H1 (cell line): ENCODE measurements at regions not wholly inside any gene's neighbourhood (a gene's known extent, or its start where the extent isn't known, plus 50 kb on each side); places are given as distances from the start of the nearest gene placed in this dataset.

Source experiments
- CTCF ChIA-PET: fragments of 300-600 bp; sonication (Branson Sonifier 250); formaldehyde crosslinking; loops from one replicate; lab custom pipeline; 2021; ENCODE audit not compliant: partially characterized antibody; lab: Charles Lee
- POLR2A ChIA-PET: fragments of 300-600 bp; sonication (Branson Sonifier 250); formaldehyde crosslinking; loops from one replicate; lab custom pipeline; 2021; ENCODE audit warnings: inconsistent platforms; ENCODE audit not compliant: partially characterized antibody; lab: Charles Lee
- DNase-seq, 2 experiments: peaks; one replicate each; pipeline versions ENCODE4 v3.0.0 to v3.0.0-alpha.2; 2010 to 2022; ENCODE audit warnings: low spot score in 2 of 2, low read depth in 1 of 2, mixed read lengths in 1 of 2
- FAIRE-seq: peaks from 2 replicates; lab custom pipeline; 2011; peaks lifted over from hg19 to GRCh38; lab: Jason Lieb, UNC
- H2AFZ ChIP-seq: 2 replicates; pipeline ENCODE4 v1.8.1; 2012; ENCODE audit warnings: low read length, inconsistent platforms
- H2AK5ac ChIP-seq: 2 replicates; pipeline ENCODE4 v1.6.1; 2013; ENCODE audit warnings: low read depth, low read length
- H2BK120ac ChIP-seq: replicated peaks from 2 replicates; pipeline ENCODE3; 2013; ENCODE audit warnings: low read depth, low read length, inconsistent platforms
- H2BK12ac ChIP-seq: 2 replicates; pipeline ENCODE4 v1.6.1; 2013; ENCODE audit warnings: low read depth, low read length
- H2BK15ac ChIP-seq: 2 replicates; pipeline ENCODE4 v1.6.1; 2013; ENCODE audit warnings: low read length
- H2BK20ac ChIP-seq: 2 replicates; pipeline ENCODE4 v1.6.1; 2013; ENCODE audit warnings: low read length
- H2BK5ac ChIP-seq: 2 replicates; pipeline ENCODE4 v1.6.1; 2013; ENCODE audit warnings: low read depth, low read length
- H3K14ac ChIP-seq: 2 replicates; pipeline ENCODE4 v1.6.1; 2013; ENCODE audit warnings: inconsistent platforms; ENCODE audit not compliant: insufficient read length
- H3K18ac ChIP-seq: 2 replicates; pipeline ENCODE4 v1.6.1; 2013; ENCODE audit warnings: low read length; ENCODE audit errors: extremely low read depth
- H3K23ac ChIP-seq: 2 replicates; pipeline ENCODE4 v1.6.1; 2013; ENCODE audit warnings: inconsistent platforms; ENCODE audit not compliant: insufficient read length
- H3K23me2 ChIP-seq: 2 replicates; pipeline ENCODE4 v1.6.1; 2013; ENCODE audit warnings: low read depth, low read length
- H3K27ac ChIP-seq: 2 replicates; pipeline ENCODE4 v1.6.1; 2011; ENCODE audit warnings: low read depth, low read length, inconsistent platforms
- H3K27me3 ChIP-seq, 4 experiments: replicated peaks in 1 of 4; 1 replicate in 1 of 4; 2 replicates in 3 of 4; pipeline versions ENCODE4 v1.6.1 to v1.8.1; 2011 to 2013; ENCODE audit warnings: low read length in 3 of 4, mild to moderate bottlenecking in 3 of 4, inconsistent platforms in 2 of 4, mixed read lengths in 2 of 4, moderate library complexity in 1 of 4; ENCODE audit not compliant: control insufficient read depth in 3 of 4, insufficient read depth in 3 of 4; ENCODE audit errors: extremely low read depth in 1 of 4
- H3K36me3 ChIP-seq, 4 experiments: 2 replicates each; pipeline versions ENCODE4 v1.6.1 to v1.8.1; 2011 to 2013; ENCODE audit warnings: mild to moderate bottlenecking in 4 of 4, low read length in 3 of 4, moderate library complexity in 2 of 4, control low read depth in 1 of 4, inconsistent platforms in 1 of 4; ENCODE audit not compliant: insufficient read depth in 4 of 4, control insufficient read depth in 2 of 4
- H3K4ac ChIP-seq: replicated peaks from 2 replicates; pipeline ENCODE3; 2013; ENCODE audit warnings: low read length, low read depth, mixed read lengths, inconsistent platforms; ENCODE audit not compliant: insufficient read length
- H3K4me1 ChIP-seq, 4 experiments: replicated peaks in 1 of 4; 1 replicate in 1 of 4; 2 replicates in 3 of 4; pipeline versions ENCODE4 v1.6.1 to v1.8.1; 2011 to 2013; ENCODE audit warnings: low read length in 3 of 4, inconsistent platforms in 2 of 4, mixed read lengths in 1 of 4; ENCODE audit not compliant: insufficient read depth in 4 of 4, control insufficient read depth in 3 of 4
- H3K4me2 ChIP-seq, 2 experiments: 2 replicates each; pipeline versions ENCODE4 v1.6.1 to v1.8.1; 2011 to 2013; ENCODE audit warnings: low read depth in 2 of 2, low read length in 2 of 2, control low read depth in 1 of 2, inconsistent platforms in 1 of 2, mild to moderate bottlenecking in 1 of 2; ENCODE audit not compliant: insufficient read depth in 1 of 2
- H3K4me3 ChIP-seq, 4 experiments: fragments of 200-600, 300-600 bp in 1 of 4; sonication (generic), shearing (Covaris generic), sonication (Bioruptor Twin) in 1 of 4; 2 replicates each; pipeline versions ENCODE4 v1.5.1 to v1.8.1; 2011 to 2016; ENCODE audit warnings: low read length in 4 of 4, low read depth in 3 of 4, control low read depth in 2 of 4, inconsistent platforms in 2 of 4, mild to moderate bottlenecking in 2 of 4, mixed read lengths in 1 of 4, moderate library complexity in 1 of 4; ENCODE audit not compliant: insufficient read depth in 2 of 4; ENCODE audit errors: extremely low read depth in 1 of 4
- H3K56ac ChIP-seq: replicated peaks from 2 replicates; pipeline ENCODE3; 2013; ENCODE audit warnings: low read depth, mild to moderate bottlenecking, mixed read lengths, low read length, inconsistent platforms; ENCODE audit not compliant: insufficient read length
- H3K79me1 ChIP-seq: 2 replicates; pipeline ENCODE4 v1.6.1; 2013; ENCODE audit warnings: low read depth, low read length, control low read depth
- H3K79me2 ChIP-seq, 2 experiments: 2 replicates each; pipeline versions ENCODE4 v1.6.1 to v1.8.1; 2012 to 2013; ENCODE audit warnings: low read length in 2 of 2, mild to moderate bottlenecking in 2 of 2, inconsistent platforms in 1 of 2; ENCODE audit not compliant: insufficient read depth in 2 of 2, control insufficient read depth in 1 of 2
- H3K9ac ChIP-seq, 4 experiments: replicated peaks in 1 of 4; 1 replicate in 1 of 4; 2 replicates in 3 of 4; pipeline versions ENCODE4 v1.6.1 to v1.8.1; 2011 to 2013; ENCODE audit warnings: low read depth in 3 of 4, low read length in 3 of 4, control low read depth in 2 of 4, mild to moderate bottlenecking in 2 of 4, moderate library complexity in 2 of 4, inconsistent platforms in 1 of 4; ENCODE audit errors: extremely low read depth in 1 of 4
- H3K9me3 ChIP-seq, 2 experiments: 2 replicates each; pipeline versions ENCODE4 v1.6.1 to v1.8.1; 2012 to 2013; ENCODE audit warnings: mild to moderate bottlenecking in 2 of 2, moderate library complexity in 2 of 2, control low read depth in 1 of 2, inconsistent platforms in 1 of 2, low read depth in 1 of 2, low read length in 1 of 2, mixed read lengths in 1 of 2; ENCODE audit not compliant: insufficient read depth in 2 of 2
- H4K20me1 ChIP-seq, 2 experiments: replicated peaks in 1 of 2; 2 replicates each; pipeline versions ENCODE3 to v1.8.1; 2011 to 2013; ENCODE audit warnings: inconsistent platforms in 2 of 2, low read length in 2 of 2, mild to moderate bottlenecking in 1 of 2; ENCODE audit not compliant: insufficient read depth in 2 of 2, control insufficient read depth in 1 of 2
- H4K5ac ChIP-seq: 2 replicates; pipeline ENCODE4 v1.6.1; 2013; ENCODE audit warnings: low read length, low read depth, mixed read lengths, inconsistent platforms; ENCODE audit not compliant: insufficient read length
- H4K8ac ChIP-seq: 2 replicates; pipeline ENCODE4 v1.8.0; 2013; ENCODE audit warnings: mild to moderate bottlenecking, moderate library complexity, low read length, inconsistent platforms; ENCODE audit not compliant: insufficient read depth; ENCODE audit errors: extremely low read depth
- H4K91ac ChIP-seq: replicated peaks from 2 replicates; pipeline ENCODE3; 2013; ENCODE audit warnings: low read length, mixed read lengths, inconsistent platforms; ENCODE audit not compliant: insufficient read length
- ASH2L ChIP-seq: fragments of 200-600, 300-600 bp; sonication (generic); IDR thresholded peaks from one replicate; pipeline ENCODE4 v1.7.1; 2017; ENCODE audit warnings: low read length
- CHD2 ChIP-seq: IDR thresholded peaks from 2 replicates; pipeline ENCODE4 v1.6.1; 2012; ENCODE audit warnings: low read length, improper control_type of control experiment
- SIRT6 ChIP-seq: IDR thresholded peaks from one replicate; pipeline ENCODE4 v1.7.1; 2012; ENCODE audit warnings: low read length, inconsistent platforms
- WGBS, 2 experiments: shearing (Covaris generic) in 1 of 2; methylation state at CpG; one replicate each; pipeline versions ENCODE4 v1.1.6 to v1.1.7; 2013 to 2015; ENCODE audit warnings: low lambda C conversion rate in 2 of 2, mixed read lengths in 2 of 2, inconsistent platforms in 1 of 2, low coverage in 1 of 2, missing lambda C conversion rate in 1 of 2; ENCODE audit not compliant: insufficient replicate concordance in 2 of 2, insufficient coverage in 1 of 2, insufficient read length in 1 of 2; ENCODE audit errors: extremely low coverage in 1 of 2, missing lambda C conversion rate in 1 of 2; 5-methylcytosine and 5-hydroxymethylcytosine counted together

DNA sequence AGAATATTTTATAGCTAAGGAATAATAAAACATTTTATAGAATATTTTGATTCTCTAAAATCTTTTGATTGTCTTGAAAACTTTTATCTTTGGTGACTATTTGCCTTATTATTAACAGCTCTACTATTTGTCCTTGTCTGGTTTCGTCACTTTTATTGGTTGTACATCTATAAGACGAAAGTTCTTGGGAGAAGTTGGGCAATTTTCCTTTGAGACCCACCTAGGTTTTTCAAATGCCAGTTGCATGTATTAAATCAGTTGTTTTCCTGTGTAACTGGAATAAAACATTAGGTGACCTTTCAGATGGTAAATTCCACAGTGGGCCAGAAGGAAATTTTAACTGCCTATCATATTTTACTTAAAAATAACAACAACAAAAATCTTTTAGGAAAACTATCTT, 1245.7 kb downstream of the SI start:
- Histone ChIP-seq H2BK5ac (no peak overlapping the region), H3K18ac (no peak overlapping the region), H4K5ac (no peak overlapping the region), H3K56ac (no peak overlapping the region), H3K23me2 (no peaks in the 10 kb centered on the region), H4K20me1 (peaks cover 0 to 2% of the 10 kb centered on the region in 2 experiments), H3K4me2 (no peak overlapping the region), H3K27me3 (no peaks in the 10 kb centered on the region), H3K27ac (no peak overlapping the region), H2AK5ac (no peak overlapping the region), H3K4ac (no peak overlapping the region), H4K8ac (no peak overlapping the region), H3K4me1 (no peaks in the 10 kb centered on the region; a peak in 1 of 7 replicates), H3K9ac (no peak overlapping the region), H4K91ac (no peak overlapping the region), H2BK15ac (no peak overlapping the region), H2BK20ac (no peak overlapping the region), H3K9me3 (no peaks in the 10 kb centered on the region), H3K36me3 (no peaks in the 10 kb centered on the region), H3K79me2 (no peaks in the 10 kb centered on the region), H3K4me3 (no peak overlapping the region), H3K23ac (no peak overlapping the region), H2AFZ (no peak overlapping the region), H3K14ac (no peak overlapping the region), H2BK12ac (no peak overlapping the region), H3K79me1 (no peaks in the 10 kb centered on the region), H2BK120ac (no peak overlapping the region)
- DNase-seq (no peak), FAIRE-seq (no peak)
- 98% methylated on average over 2 of the region's 2 CpGs; no CpG with 5 or more reads in 1 of the 2 experiments for WGBS, 2 experiments
- ChIA-PET CTCF (no interaction called here), POLR2A (no interaction called here)
- TF ChIP-seq SIRT6 = no peak
- TF ChIP-seq ASH2L = no peak
- TF ChIP-seq CHD2 = no peak
